GM19467 (cell line): ENCODE measurements at regions not wholly inside any gene's neighbourhood (a gene's known extent, or its start where the extent isn't known, plus 50 kb on each side); places are given as distances from the start of the nearest gene placed in this dataset.
"Not testable (repeated sequence)": the region's sequence is repeated elsewhere in the genome, so short reads cannot be mapped to it uniquely, and the experiment has no call there.

Source experiments
- ATAC-seq: cut with Tn5 transposase; IDR thresholded peaks from one replicate; pipeline ENCODE4 v1.9.1; 2021; ENCODE audit warnings: mild to moderate bottlenecking, moderate library complexity; ENCODE audit not compliant: unreplicated experiment

DNA sequence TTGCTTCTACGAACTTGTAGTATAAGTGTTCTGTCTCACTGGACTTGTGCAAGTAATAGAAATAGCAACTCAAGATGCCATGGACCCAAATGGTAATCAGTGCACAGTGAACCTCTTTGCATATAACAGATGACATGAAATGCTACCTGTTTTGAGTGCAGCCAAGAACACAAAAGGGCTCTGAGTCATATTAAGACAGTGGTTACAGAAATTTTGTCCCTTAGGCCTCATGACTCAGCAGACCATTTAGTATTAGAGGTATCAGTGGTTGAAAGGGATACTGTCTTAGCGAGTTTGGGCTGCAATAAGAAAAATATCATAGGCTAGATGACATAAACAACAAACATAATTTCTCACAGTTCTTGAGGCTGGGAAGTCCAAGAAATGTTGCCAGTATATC is 502.9 kb upstream of the PCDH10 start:
- no peak for ATAC-seq

DNA sequence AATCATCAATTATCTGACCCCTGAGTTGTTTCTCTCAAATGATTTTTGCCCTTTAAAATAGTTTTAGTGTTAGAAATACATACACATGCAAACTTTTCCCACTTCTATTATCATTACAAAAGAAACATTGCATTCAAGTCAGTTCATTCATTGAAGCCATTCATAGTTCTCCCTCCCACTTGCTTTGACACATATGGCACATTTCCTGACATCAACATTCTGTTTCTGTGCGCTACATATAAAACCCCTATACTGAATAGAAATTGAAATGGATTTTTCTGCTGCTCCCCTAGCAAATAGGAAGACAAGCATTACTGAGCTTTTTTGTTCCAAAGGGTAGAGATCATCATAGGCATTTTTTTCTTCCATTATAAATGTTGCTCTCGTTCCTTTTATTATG is 497.9 kb upstream of the PCDH10 start:
- no peak for ATAC-seq

DNA sequence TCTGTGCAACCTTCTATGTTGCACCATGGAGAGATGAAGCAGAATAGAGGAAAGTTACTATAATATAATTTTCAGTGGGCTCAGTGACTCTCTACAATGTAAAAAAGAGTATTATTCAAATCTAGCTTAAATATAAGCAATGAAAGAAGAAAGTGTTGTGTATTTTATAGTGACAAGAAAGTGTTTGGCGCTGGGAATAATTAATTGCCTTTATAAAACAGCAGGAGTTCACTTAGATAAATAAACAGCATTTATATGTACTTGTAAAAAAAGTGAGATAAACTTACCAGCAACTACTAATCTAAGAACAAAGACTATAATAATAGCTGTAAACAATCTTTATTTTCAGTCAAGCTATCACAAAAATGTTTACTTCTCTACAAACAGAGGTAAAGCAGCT is 488.9 kb upstream of the PCDH10 start:
- ATAC-seq = no peak

DNA sequence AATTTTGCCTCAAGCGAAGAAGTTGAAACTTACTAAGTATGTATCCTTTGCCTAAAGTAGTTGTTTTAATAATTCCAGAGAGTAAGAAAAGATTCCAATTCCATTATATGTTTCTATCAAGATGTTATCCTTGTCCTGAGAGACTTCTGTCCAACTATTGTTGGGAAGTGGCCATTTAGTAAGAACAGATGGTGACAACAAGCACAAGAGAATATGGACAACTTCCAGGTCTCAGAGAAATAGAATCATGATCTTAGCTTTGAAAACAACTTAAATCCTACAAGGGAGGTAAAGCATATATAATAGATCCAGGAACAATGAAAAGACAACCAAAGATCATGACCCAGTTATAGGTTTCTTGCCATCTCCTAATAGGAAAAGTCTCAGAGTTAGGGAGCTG is 486.6 kb upstream of the PCDH10 start:
- ATAC-seq = no peak

DNA sequence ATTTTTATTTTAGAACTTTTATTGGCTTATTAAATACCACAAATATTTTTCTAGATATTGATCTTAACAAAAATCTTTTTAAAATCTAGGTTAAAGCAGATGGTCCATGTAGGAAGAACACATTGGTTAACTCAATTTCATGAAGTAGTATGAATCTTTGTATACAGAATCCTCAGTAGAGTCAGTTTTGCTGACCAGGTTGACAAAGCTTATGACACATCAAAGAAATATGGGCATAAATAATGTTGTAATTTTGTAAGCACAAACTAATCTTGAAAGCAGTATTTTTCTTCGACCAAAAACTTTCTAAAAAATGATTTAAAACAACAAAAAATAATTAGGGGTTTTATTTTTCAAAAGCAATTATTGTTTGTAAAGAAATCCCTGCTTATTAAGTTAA is 479.3 kb upstream of the PCDH10 start:
- no peak for ATAC-seq

DNA sequence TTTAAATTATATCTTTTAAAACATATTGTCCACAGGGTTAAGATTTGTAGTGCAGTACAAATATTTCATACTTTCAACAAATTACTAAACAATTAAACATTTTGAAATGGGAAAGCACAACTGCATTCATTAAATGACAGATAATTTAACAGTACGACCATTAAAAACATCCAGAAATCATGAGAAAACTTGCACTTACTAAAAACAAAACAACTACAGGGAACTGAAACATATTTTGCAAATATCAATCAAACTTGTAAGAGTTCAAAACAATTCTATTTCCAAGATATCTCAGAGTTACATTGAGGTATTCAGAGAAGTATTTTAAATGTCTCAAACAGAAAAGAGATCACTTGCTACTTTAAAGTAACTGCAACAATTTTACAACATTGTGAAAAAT is 478.5 kb upstream of the PCDH10 start:
- ATAC-seq = no peak

DNA sequence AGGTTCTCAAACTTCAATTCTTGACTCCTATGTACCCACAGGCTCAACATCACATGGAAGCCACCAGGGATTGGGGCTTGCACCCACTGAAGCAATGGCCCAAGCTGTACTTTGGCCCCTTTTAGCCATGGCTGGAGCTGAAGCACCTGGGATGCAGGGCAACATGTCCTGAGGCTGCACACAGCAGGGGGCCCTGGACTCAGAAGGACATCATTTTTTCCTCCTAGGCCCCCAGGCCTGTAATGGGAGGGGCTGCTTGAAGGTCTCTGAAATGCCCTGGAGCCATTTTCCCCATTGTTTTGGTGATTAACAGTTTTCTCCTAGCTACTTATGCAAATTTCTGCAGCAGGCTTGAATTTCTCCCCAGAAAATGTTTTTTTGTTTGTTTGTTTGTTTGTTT is 465.1 kb upstream of the PCDH10 start:
- ATAC-seq = no peak

DNA sequence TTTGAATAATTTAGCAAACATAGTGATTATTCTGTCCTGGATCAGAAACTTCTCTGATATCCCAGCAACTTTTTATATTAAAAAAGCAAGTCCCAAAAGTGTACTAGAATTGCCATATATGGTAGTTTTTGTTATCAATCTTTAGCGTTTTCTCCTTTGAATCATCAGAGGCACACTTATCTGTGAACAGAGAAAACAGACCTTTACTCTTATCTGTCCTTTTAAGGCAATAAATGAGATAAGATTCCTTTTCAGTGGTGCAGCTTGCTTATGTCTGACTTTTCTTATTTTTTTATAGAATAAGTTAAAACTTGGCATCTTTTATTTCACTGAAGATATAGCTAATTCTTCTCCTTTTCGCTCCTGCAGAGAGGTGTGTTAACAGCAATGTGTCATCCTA is 458.1 kb upstream of the PCDH10 start:
- no peak for ATAC-seq

DNA sequence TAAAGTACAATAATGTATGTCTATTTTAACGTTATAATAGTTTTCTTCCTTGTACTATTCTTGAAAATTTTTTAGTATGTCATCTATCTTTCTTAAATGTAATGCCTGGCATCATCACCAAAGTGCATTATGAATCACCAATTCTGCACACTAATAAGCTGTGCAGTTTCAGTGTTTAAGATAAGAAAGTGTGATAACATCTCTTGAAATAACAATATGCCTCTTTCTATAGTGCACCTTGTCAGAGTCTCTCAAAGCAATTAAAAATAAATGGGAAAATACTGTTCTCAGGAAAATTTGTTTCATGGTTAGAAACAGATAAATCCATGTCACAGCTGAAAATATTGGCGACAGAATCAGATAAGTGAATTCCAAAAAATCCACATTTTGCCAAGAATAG is 457.4 kb upstream of the PCDH10 start:
- ATAC-seq = no peak

DNA sequence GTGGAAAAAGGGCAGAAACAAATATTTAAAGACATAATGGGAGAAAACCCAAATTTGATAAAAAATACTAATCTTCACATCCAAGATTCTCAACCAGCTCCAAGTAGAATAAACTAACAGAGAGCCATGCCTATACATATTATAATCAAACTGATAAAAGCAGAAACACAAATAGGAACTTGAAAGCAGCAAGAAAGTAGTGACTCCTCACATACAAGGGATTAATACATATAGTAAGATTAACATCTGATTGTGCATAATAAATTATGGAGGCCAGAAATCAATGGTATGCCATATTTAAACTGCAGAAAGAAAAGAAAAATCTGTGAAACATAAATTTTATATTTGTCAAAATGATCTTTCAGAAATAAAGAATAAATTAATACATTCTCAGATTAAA is 454.3 kb upstream of the PCDH10 start:
- no peak for ATAC-seq

DNA sequence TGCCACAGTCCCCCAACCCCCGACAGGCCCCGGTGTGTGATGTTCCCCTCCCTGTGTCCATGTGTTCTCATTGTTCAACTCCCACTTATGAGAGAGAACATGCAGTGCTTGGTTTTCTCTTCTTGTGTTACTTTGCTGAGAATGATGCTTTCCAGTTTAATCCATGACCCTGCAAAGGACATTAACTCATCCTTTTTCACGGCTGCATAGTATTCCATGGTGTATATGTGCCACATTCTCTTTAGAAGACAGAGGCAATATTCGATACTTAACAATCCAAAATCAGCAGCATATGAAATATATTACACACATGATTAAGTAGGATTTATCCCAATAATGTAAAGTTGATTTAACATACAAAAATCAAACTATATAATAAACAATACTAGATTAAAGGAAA is 451.6 kb upstream of the PCDH10 start:
- not testable (repeated sequence) for ATAC-seq

DNA sequence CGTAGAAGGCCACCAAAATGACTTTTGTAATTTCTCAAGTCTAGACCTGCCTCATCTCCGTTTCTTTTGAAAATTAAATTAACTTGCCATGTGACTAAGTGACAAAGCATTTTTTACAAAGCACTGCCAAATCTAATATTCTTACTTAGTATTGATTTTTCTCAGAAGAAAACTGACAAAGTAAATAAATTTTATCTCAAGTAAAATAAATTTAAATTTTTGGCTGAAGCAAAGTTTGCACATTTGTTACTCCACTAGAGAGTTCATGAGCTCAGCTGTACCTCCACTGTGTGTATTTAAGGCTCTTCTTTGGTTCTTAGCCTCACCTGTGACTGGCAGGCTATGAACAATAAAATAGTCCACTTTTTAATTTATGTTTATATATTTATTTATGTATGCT is 441.1 kb upstream of the PCDH10 start:
- no peak for ATAC-seq

DNA sequence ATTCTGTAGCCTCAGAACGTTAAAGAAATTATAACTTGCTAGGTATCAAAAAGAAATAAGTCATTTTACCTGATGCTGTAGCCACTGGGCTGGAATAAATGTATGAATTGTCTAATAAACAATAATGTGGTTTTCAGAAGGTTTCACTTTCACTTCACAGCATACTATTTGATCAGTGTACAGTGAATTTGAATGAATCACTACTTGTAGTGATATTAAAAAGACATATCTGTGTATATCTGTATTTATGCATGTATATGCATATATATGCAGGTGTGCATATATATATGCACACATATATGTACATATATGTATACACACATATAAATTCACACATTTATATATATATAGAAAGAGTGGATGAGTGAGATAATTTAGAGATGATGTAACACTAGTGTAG is 440.0 kb upstream of the PCDH10 start:
- no peak for ATAC-seq

DNA sequence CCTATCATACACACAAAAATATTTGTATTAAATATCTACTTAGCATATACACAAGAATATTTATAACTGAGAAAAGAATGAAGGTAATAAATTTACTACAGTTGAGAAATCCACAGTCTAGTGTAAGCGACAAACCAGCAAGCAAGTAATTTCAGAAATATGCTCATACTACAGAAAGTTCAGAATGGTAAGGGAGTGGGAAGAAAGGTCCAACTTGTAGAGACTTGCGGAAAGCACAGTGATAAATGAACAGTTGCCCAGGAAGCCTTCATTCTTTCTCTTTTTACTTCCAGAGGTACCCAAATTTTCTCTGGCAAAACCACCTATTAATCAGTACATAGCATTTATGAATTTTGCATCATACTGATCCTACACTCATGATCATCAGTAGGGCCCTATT is 438.1 kb upstream of the PCDH10 start:
- ATAC-seq = no peak

DNA sequence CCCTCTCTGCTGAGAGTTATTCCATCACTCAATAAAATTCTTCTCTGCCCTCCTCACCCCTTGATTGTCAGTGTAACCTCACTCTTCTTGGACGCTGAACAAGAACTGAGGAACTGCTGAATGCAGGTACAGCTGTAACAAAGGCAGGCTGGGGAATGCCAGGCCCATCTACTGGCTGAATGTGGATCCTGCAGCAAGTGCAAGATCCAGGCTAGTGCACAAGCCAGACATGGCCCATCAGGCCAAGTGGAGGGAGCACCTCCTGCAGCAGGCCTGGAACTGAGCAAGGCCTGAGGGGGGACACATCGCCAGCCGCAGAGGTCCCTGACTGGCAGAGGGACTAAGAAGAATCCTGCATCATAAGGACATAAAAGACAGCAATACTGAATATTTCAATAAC is 411.8 kb upstream of the PCDH10 start:
- no peak for ATAC-seq

DNA sequence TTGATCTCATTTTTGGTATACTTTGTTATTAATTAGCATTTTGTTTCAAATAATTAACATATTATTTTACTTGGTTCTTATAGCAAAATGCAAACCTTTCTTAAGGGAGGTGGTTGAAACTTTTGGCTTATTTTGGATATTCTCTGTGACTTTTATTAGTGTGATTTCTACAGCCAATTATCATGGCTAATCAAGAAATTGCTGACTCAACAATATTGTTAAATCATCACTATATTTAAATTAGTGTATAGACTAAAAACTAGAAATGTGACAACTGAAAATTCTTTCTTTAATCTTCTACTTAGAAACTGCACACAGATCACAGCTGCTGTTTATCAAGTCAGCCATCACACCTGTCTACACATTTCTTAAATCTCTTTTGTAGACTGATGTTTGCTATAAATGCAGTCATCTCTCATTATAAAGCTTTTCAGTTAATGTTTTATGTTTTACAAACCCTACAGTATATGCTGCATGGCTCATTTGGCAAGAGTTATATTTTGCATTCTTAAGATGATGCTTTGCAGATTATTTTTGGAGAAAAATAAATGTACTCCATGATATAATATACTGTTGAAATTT is 389.8 kb upstream of the PCDH10 start:
- ATAC-seq = no peak

DNA sequence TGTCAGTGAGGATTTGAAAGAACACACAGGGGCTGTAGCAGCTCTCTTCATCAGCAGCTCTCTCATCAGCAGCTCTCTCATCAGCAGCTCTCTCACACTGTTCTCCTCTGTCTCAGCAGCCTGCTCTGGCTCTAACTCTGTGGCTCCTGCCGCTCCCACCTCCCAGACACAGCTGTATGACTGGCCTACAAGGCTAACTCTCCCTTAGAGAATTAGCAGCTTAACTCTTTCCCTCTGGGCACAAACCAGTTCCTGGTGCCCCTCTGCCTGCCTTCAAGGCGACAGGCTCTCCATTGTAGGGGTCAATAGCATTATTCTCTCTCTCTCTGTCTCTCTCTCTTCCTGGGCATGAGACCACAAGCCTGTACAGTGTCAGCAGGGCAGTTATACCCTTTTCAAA is 385.6 kb upstream of the PCDH10 start:
- no peak for ATAC-seq

DNA sequence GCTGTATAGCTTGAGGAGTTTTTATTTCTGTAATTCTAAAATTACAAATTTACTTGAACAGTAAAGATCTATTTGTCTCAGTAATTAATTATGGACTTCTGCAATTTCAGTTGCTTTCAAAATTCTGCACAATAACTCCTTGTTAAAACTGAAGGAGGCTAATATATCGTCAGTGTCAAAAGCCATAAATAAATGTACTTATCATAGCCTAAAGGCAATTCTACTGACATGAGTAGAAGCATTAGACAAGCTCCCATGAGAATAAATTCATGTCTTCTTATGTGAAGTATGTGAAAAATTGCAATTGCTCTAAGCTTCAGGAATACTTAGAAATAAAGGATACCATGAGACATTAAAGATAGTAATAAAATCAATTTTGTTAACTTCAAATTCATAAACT is 381.2 kb upstream of the PCDH10 start:
- no peak for ATAC-seq

DNA sequence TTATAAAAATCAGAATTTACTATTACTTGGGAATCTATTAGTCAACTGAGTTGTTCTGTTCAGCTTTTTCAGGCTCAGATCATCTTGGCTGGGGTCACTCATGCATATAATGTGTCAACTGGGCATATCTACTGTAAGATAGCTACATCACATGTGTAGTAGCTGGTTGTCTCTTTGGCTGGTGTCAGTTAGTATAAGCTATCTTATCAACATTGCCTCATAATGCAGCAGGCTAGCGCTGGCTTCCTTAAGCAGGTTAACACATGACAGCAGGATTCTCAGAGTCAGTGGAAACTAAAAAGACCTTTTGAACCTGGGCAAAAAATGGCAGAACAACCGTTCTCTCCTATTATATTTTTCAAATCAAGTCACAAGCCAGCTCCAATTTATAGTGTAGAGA is 378.3 kb upstream of the PCDH10 start:
- ATAC-seq = no peak

DNA sequence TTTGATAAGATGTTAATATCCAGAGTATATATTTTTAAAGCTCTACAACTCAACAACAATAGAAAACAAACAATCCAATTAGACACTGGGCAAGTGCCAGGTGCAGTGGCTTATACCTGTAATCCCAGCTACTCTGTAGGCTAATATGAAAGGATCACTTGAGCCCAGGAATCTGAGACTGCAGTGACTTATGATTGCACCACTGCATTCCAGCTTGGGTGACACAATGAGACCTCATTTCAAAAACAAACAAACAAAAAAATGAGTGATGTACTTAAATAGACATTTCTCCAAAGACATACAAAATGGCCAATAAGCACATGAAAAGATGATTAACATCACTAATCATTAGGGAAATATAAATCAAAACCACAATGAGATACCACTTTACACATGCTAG is 356.8 kb upstream of the PCDH10 start:
- no peak for ATAC-seq

DNA sequence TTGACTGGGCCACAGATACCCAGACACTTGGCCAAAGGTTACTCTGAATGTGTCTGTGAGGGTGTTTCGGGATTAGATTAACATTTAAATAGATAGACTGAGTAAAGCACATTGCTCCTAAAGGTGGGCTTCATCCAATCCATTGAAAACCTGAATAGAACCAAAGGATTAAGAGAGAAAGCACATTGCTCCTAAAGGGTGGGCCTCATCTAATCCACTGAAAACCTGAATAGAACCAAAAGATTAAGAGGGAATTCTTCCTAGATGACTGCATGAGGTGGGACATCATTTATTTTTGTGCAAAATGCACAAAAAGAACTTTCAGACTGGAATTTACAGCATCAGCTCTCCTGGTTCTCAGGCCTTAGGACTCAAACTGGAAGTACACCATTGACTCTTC is 351.2 kb upstream of the PCDH10 start:
- ATAC-seq = no peak

DNA sequence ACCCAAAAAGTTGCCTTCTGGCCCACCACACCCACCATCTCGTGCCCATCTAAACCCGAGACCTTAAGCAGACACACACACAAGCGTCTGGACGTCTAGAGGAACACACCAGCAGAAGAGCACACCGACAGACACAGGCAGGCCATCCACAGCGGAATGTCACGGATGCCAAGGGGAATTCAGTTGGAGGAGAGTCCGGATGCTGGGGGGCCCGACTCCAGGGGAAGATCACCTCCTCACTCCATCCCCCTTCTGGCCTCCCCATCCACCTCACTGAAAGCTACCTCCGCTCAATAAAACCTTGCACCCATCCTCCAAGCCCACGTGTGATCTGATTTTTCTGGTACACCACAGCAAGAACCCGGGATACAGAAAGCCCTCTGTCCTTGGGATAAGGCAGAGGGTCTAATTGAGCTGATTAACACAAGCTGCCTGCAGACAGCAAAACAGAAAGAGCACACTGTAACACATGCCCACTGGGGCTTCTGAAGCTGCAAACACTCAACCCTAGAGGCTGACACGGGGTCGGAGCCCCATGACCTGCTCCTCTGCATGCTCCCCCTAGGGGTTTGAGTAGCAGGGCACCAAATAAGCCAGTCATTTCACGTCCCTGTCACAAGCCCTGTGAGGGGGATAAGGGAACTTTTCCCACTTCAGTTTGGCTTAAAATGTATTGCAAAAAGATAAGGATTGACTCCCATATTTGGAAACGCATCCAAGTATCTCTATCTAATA is 339.6 kb upstream of the PCDH10 start:
- no peak for ATAC-seq

DNA sequence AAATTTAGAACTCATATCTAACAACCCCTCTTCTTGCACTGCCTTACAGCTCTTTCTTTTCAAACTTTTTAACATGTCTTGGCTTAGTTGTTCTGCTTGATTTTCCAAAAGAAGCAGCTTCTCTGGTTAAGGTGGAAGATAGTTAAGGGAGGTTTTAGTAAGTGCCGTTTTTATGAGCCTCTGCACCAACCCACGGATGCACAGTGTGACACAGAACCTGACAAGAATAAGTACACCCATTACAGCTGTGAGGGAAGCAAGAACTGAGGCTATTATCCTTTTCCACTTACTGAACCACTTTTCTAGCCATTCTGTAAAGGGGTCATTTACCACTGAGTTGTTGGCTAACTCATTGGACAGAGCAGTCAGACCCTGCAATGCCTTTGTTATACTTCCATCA is 336.0 kb upstream of the PCDH10 start:
- not testable (repeated sequence) for ATAC-seq
